HG03520 (cell line): ENCODE measurements at regions not wholly inside any gene's neighbourhood (a gene's known extent, or its start where the extent isn't known, plus 50 kb on each side); places are given as distances from the start of the nearest gene placed in this dataset.

Experiments
- ATAC-seq: cut with Tn5 transposase; IDR thresholded peaks from one replicate; pipeline ENCODE4 v1.9.1; 2021; ENCODE audit warnings: mild to moderate bottlenecking, moderate library complexity; ENCODE audit not compliant: unreplicated experiment

GRCh38 chr6:144796070-144796469 lies 510.9 kb downstream of the UTRN start:
- ATAC-seq, result no peak

GRCh38 chr6:144797881-144798589 lies 512.9 kb downstream of the UTRN start:
- ATAC-seq, result no peak

- ATAC-seq, result no peak
Measured at GRCh38 chr6:144804246-144804790, 519.2 kb downstream of the UTRN start.

- ATAC-seq, result no peak
Measured at GRCh38 chr6:144805049-144805448, 519.9 kb downstream of the UTRN start.

GRCh38 chr6:144806222-144806621 lies 521.1 kb downstream of the UTRN start:
- no peak for ATAC-seq

GRCh38 chr6:144809120-144809519 lies 524.0 kb downstream of the UTRN start:
- no peak for ATAC-seq

GRCh38 chr6:144809969-144810368 lies 524.8 kb downstream of the UTRN start:
- ATAC-seq, result no peak

GRCh38 chr6:144811140-144811539 lies 526.0 kb downstream of the UTRN start:
- no peak for ATAC-seq

GRCh38 chr6:144816936-144817335 lies 531.8 kb downstream of the UTRN start:
- ATAC-seq, result no peak

- ATAC-seq, result no peak
Measured at GRCh38 chr6:144820270-144820669, 535.1 kb downstream of the UTRN start.

- no peak for ATAC-seq
Measured at GRCh38 chr6:144823131-144823530, 538.0 kb downstream of the UTRN start.

GRCh38 chr6:144824018-144824417 lies 538.9 kb downstream of the UTRN start:
- no peak for ATAC-seq

GRCh38 chr6:144834426-144835038 lies 549.4 kb downstream of the UTRN start:
- ATAC-seq, result no peak

- ATAC-seq, result no peak
Measured at GRCh38 chr6:144835322-144835973, 550.3 kb downstream of the UTRN start.

- ATAC-seq, result no peak
Measured at GRCh38 chr6:144840619-144841018, 555.5 kb downstream of the UTRN start.

- ATAC-seq, result no peak
Measured at GRCh38 chr6:144843701-144844100, 558.6 kb downstream of the UTRN start.

- ATAC-seq, result no peak
Measured at GRCh38 chr6:144844596-144844995, 559.5 kb downstream of the UTRN start.

GRCh38 chr6:144845186-144845585 lies 560.1 kb downstream of the UTRN start:
- no peak for ATAC-seq

GRCh38 chr6:144847916-144848315 lies 562.8 kb downstream of the UTRN start:
- ATAC-seq, result no peak

- ATAC-seq, result no peak
Measured at GRCh38 chr6:144849920-144850319, 564.8 kb downstream of the UTRN start.

- no peak for ATAC-seq
Measured at GRCh38 chr6:144853603-144854002, 568.5 kb downstream of the UTRN start.

- ATAC-seq, result no peak
Measured at GRCh38 chr6:144854654-144855053, 569.5 kb downstream of the UTRN start.
